Thyroid gland (tissue), 4 donors: ENCODE measurements at regions not wholly inside any gene's neighbourhood (a gene's known extent, or its start where the extent isn't known, plus 50 kb on each side); places are given as distances from the start of the nearest gene placed in this dataset.

Experiments
- CTCF ChIP-seq, 6 experiments: fragments of 200-600 bp in 3 of 6; fragments of 450-650 bp in 3 of 6; sonication (generic) in 3 of 6; IDR thresholded peaks; one replicate each; pipeline ENCODE4 v1.5.1; 2016 to 2019; ENCODE audit warnings: antibody characterized with exemption in 6 of 6, mild to moderate bottlenecking in 2 of 6, inconsistent platforms in 1 of 6, moderate library complexity in 1 of 6
- POLR2A ChIP-seq, 2 donors: fragments of 450-650 bp; IDR thresholded peaks; one replicate each; pipeline ENCODE4 v1.6.1; 2017; ENCODE audit warnings: antibody characterized with exemption in 2 of 2, mild to moderate bottlenecking in 2 of 2, moderate library complexity in 1 of 2

- TF ChIP-seq POLR2A (IDR thresholded peaks at IDR 0.05) (no peak), CTCF (IDR thresholded peaks at IDR 0.05) (no peak)
Measured at GRCh38 chr12:89234324-89235114, 117.8 kb downstream of the DUSP6 start.
